GM21367 (cell line): ENCODE measurements at regions not wholly inside any gene's neighbourhood (a gene's known extent, or its start where the extent isn't known, plus 50 kb on each side); places are given as distances from the start of the nearest gene placed in this dataset.

ENCODE experiments used
- ATAC-seq: cut with Tn5 transposase; IDR thresholded peaks from one replicate; pipeline ENCODE4 v1.9.1; 2021; ENCODE audit not compliant: unreplicated experiment

DNA sequence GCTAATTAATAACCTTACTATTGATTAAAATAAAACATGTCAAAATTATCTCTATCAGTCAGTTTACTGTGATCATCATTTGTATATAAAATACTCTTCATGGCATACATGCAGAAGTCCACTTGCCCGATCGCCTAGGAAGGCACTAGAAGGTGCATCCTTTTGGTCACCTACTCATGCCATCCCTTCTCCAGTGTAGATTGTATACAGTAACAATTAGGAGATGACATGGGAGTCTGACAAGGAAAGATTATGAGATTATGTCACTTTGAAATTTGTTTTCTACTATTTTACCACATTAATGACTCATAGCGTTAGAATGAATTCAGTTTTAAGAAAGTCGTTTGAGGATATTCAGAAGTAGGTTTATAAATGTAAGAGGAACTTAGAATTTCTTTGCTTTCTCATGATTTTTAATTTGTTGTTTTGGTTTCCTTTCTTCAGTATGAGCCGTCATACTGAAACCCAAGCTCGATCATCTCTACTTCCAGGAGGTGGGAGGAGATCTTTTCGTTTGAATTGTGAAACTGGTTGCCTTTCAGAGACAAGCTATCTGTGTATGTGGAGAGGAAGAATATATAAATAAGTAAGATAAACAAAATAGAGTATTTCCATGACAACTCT, 51.1 kb upstream of the UNC5C start:
- peak; percentile 84 for ATAC-seq
